Right lung (tissue), 2 donors: ENCODE measurements at regions not wholly inside any gene's neighbourhood (a gene's known extent, or its start where the extent isn't known, plus 50 kb on each side); places are given as distances from the start of the nearest gene placed in this dataset.
"Not testable (repeated sequence)": the region's sequence is repeated elsewhere in the genome, so short reads cannot be mapped to it uniquely, and the experiment has no call there.

Experiments used
- DNase-seq, 2 donors: peaks; one replicate each; pipeline ENCODE4 v3.0.0-alpha.2; 2013

GRCh38 chr9:81431641-81432040 is 257.7 kb downstream of the TLE1 start:
- DNase-seq, result no peak

DNA sequence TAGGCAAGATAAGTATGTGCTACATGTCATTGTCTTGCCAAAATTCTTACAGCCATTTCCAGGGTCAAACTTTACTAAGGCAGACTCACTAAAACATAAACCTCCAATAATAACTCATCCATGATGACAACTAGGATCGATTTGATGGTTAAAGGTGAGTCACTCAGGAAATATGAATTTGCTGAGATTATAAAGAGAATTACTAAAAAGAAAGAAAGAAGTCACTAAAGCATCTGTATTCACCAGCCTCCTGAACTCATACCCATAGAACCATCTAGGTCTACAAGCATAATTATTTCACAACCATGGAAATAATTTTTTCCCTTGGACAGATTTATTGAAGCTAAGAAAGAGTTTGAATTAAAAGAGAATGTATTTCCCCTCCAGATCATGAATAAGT is 258.6 kb downstream of the TLE1 start:
- no peak for DNase-seq

DNA sequence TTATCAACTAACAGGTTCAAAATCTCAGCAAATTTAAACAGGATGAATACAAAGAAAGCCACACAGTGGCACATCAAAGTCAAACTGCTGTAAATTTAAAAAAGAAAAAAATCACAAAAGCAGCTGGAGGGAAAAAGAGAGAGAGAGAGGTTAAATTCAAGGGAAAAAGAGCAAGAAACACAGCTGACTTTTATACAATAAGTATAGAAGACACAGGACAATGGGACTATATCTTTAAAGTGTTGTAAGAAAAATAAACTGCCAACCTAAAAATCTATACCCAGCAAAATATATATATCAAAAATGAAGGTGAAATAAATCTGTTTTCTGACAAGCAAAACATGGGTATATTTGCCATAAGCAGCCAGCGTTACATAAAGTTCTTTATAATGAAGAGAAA is 261.5 kb downstream of the TLE1 start:
- DNase-seq, result no peak

- no peak for DNase-seq
These were observed 264.9 kb downstream of the TLE1 start for GRCh38 chr9:81424431-81424830.

GRCh38 chr9:81423589-81424326 is 265.6 kb downstream of the TLE1 start:
- DNase-seq, result no peak

- not testable (repeated sequence) for DNase-seq
These were observed 268.3 kb downstream of the TLE1 start for GRCh38 chr9:81421090-81421489.

DNA sequence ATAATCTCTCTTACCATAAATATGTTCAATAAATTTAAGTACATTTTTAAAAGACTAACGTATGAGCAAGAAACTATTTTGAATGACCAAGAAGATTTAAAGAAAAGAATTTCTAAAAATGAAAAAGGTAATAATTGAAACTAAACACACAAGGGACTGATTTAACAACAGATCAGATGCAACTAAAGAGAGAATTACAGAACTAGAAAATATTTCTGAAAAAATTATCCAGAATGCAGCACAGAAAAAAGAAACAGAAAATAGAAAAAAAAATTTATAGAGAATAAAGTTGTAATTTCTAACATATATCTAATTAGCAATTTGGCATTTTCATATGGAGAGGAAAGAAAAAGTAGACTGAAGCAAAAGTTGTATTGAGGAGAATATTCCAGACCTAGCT is 269.3 kb downstream of the TLE1 start:
- no peak for DNase-seq

DNA sequence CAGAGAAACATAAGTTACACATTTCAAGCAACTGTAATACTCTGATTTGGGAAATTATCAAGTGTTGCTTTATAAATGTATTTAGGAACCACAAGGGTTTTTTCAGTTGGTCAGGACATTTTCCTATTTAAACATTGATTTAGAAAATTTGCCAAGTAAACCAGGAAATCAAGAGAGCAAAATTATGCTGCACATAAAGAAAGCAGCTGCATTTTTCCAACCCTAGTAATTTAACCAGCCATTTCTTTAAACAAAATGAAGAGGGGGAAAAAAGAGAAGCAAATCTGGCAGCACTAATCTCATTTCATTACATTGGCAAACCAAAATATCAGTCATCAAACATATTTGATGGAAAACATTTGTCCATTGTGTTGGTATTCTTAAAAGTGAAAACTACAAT is 271.4 kb downstream of the TLE1 start:
- peak; percentile 60 to 65 for DNase-seq

DNA sequence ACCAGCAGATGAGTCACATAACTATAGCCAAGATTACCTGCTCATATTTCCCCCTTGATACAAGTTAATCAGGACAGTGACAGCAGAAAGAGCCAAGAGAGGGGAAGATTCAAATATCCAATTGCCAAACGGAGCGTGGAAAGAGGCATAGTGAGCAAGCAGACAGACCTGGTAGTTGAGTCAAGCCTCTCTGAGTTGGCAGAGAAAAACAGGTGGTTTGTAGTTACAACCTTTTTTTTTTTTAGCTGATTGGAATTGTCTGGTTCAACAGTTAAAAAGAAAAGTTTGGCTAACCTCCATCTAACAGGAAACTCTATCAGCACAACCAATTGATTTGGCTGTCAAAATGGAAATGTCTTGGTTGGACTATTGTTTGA is 272.1 kb downstream of the TLE1 start:
- no peak for DNase-seq

GRCh38 chr9:81416476-81417298 is 272.7 kb downstream of the TLE1 start:
- DNase-seq, result peak in 1 of 2 donors; percentile 18

- DNase-seq, result no peak
These were observed 274.5 kb downstream of the TLE1 start for GRCh38 chr9:81414836-81415235.

DNA sequence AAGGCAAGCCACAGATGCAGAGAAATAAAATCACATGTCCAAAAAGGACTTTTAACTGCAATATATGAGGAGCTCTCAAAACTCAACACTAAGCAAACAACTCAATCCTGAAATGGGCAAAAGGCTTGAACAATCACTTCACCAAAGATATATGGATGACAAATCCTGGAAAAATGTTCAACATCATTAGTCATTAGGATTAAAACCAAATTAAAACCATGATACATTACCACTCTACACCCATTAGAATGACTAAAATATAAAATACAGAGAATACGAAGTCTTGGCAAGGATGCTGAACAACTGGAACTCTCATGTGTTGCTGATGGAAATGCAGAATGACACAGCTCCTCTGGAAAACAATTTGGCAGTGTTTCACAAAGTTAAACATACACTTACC is 277.4 kb downstream of the TLE1 start:
- no peak for DNase-seq

DNA sequence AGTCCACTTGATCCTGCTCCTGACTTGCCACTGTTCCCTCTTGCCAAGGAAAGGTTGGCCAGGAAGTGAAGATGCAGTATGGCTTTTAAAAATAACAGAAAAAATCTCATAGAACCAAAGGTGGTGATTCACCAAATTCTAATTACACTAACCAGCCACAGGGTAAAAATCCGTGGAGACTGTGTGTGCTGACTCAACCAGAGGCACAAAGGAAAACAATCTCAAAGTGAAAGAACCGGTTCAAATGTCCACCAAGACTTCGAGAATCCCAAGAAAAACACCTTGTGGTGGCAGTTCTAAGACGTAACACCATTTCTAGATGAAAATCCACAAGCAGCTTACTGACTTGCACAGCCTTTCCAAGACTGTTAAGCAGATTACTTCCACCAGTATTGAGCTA is 279.1 kb downstream of the TLE1 start:
- DNase-seq, result no peak

- DNase-seq, result no peak
These were observed 280.4 kb downstream of the TLE1 start for GRCh38 chr9:81408951-81409350.

DNA sequence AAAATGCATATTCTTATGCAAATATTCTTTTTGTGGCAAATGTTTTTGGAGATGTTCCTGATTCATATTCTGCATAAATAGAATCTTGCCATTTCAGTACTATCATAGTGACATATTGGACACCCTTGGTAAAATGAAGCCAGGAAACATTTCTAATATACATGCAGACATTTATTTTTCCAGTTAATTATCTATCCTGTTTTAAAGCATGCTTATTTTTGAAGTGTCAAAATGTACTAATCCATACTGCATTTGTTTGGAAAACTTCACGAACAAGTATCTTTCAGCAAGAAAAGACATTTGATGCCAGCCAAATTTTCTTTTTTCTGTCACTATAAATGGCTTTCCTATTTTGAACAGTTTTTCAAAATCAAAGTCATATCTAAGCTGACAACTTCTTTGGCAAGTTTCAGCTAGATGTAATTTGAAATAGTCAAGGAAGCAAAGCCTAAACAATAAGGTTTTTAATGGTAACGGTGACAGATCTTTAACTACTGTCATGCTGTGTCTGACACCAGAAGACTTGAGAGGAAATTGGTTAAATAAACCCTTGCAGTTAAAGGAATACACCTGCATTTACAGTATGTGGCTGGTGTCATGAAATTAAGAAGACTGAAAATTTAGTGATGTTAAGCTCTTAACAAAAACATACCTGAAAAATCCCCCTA is 284.3 kb downstream of the TLE1 start:
- DNase-seq, result no peak

DNA sequence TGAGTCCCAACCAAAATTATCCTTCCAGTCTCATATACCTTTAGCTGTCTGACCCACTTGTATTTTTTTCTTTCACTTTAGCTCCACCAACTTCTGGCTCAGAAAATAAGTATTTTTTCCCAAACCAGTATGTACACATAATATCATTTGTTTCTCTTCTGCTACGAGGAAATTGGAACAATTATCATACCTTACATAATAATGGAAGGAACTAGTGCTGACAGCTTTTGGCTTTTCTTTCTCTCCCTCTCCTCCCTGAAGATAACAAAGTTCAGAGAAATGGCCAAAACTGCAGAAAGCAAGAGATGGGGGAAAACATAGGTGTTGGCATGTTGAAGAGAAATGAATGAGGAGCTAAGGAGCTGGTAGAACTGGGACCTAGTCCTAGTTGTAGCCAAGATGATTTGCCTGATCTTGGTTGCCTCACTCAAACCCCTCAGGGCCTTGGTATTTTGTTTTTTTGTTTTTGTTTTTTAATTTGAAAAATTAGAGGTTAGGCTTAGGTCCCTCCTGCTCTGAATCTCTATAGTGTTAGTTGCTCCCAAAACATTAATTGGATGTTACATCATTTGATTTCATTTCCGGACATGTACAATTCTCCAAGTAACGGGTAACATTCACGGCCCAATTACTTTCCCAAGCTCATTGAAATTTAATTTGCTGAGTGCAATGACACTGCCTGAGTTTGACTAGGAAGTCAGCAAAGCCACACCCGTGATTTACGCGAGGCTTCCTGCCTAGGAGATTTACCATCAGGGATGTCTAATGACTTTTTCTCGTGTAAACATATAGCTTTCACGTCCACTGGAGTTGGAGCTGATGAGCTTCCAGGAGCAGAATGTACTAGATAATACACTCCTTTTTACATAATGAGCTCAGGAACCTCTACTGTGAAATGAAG is 291.6 kb downstream of the TLE1 start:
- no peak for DNase-seq

DNA sequence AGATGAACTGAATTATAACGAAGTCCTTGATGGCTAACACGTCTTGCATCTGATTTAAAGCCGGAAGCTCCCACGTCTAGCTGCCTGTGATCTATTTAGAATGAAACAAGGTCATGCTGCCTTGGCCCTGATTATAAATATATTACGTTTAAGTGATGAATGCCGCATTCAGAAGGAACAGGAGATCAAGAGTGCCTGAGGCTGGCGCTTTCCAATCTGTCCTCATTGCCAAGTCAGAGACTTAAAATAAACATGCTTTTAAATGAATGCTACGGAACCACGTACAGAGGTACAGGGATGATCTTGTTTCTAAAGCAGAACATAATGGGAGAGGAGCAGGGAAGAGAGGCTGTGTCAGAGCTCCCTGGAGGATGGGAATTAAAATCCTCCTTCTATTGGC is 292.8 kb downstream of the TLE1 start:
- no peak for DNase-seq

DNA sequence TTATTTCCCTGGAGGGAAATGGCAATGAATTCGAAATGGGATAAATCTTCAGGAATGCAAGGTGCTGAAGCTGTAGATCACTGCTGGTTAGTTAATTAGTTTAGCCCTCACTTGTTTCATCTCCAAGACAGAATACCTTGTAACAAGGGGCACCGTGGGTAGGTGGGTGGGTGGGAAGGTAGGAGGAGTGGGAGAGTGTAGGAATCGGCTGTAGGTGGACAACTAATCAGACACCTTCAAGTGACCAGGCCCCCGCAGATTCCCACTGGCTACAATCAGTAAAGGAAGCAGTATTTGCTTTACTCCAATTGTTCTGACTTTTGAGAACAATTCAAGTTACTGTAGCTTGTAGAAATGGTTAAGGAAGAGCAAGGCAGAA is 293.7 kb downstream of the TLE1 start:
- DNase-seq, result no peak

- no peak for DNase-seq
These were observed 294.3 kb downstream of the TLE1 start for GRCh38 chr9:81394881-81395675.

GRCh38 chr9:81393985-81394811 is 295.1 kb downstream of the TLE1 start:
- DNase-seq, result no peak
